K562 (cell line): ENCODE measurements at regions not wholly inside any gene's neighbourhood (a gene's known extent, or its start where the extent isn't known, plus 50 kb on each side); places are given as distances from the start of the nearest gene placed in this dataset.

Experiments used
- ATAC-seq: fragments of 200-7000 bp; cut with Tn5 transposase; 3 replicates; pipeline ENCODE4 v1.9.1; 2020; ENCODE audit warnings: moderate library complexity
- BruUV-seq: library from RNA; stranded (reverse); fragments of 400-500 nt; replicated peaks from 2 replicates; lab custom pipeline; 2021; lab: Mats Ljungman, UMichigan
- CTCF ChIA-PET: fragments of 300-600 bp; formaldehyde crosslinking; extraction: SDS; loops from one replicate; lab custom pipeline; 2021; ENCODE audit warnings: low intra/inter-chr PET ratio; lab: Yijun Ruan, JAX
- POLR2A ChIA-PET: fragments of 300-600, 350-650 bp; sonication (Branson Sonifier 250); formaldehyde crosslinking; extraction: SDS; loops from one replicate; lab custom pipeline; 2021; ENCODE audit warnings: antibody characterized with exemption, inconsistent platforms; lab: Yijun Ruan, JAX
- DNase-seq, 4 experiments: peaks; one replicate each; pipeline versions ENCODE4 v3.0.0 to v3.0.0-alpha.2; 2011 to 2018; ENCODE audit warnings: low spot score in 3 of 4, mixed read lengths in 3 of 4; ENCODE audit errors: extremely low read depth in 1 of 4
- FAIRE-seq: peaks from 2 replicates; lab custom pipeline; 2011; peaks lifted over from hg19 to GRCh38; lab: Jason Lieb, UNC
- H2AFZ ChIP-seq: 2 replicates; pipeline ENCODE4 v1.6.0; 2011; ENCODE audit warnings: low read depth, low read length, control low read depth, inconsistent platforms
- H3K27ac ChIP-seq: fragments of 200-600 bp; 3 replicates; pipeline ENCODE4 v1.8.0; 2011; ENCODE audit warnings: low read depth, mild to moderate bottlenecking, control low read depth, inconsistent platforms, low read length, moderate library complexity, mixed read lengths; ENCODE audit errors: extremely low read depth
- H3K27me3 ChIP-seq, 2 experiments: fragments of 300-600 bp in 1 of 2; 2 replicates in 1 of 2; 3 replicates in 1 of 2; pipeline versions ENCODE4 v1.6.0 to v1.8.0; 2011; ENCODE audit warnings: inconsistent platforms in 2 of 2, low read length in 2 of 2, mild to moderate bottlenecking in 1 of 2, mixed read lengths in 1 of 2, moderate library complexity in 1 of 2; ENCODE audit not compliant: control insufficient read depth in 2 of 2, insufficient read depth in 2 of 2
- H3K36me3 ChIP-seq: fragments of 300-600 bp; 3 replicates; pipeline ENCODE4 v1.8.0; 2011; ENCODE audit warnings: mild to moderate bottlenecking, low read length, inconsistent platforms; ENCODE audit not compliant: control insufficient read depth, insufficient read depth
- H3K4me1 ChIP-seq, 2 experiments: fragments of 200-600 bp in 1 of 2; replicated peaks in 1 of 2; 2 replicates in 1 of 2; 3 replicates in 1 of 2; pipeline versions ENCODE4 v1.5.1 to v1.8.0; 2011; ENCODE audit warnings: inconsistent platforms in 2 of 2, low read length in 2 of 2, mild to moderate bottlenecking in 1 of 2, mixed read lengths in 1 of 2, moderate library complexity in 1 of 2; ENCODE audit not compliant: control insufficient read depth in 2 of 2, insufficient read depth in 2 of 2
- H3K4me2 ChIP-seq: 2 replicates; pipeline ENCODE4 v1.6.1; 2011; ENCODE audit warnings: low read length, control low read depth, inconsistent platforms, mixed read lengths; ENCODE audit not compliant: insufficient read depth
- H3K4me3 ChIP-seq: fragments of 200-600 bp; sonication (generic), shearing (Covaris generic); 2 replicates; pipeline ENCODE4 v1.5.1; 2016; ENCODE audit warnings: control low read depth, inconsistent platforms
- H3K79me2 ChIP-seq: fragments of 200-600 bp; 3 replicates; pipeline ENCODE4 v1.8.0; 2011; ENCODE audit warnings: low read length, inconsistent platforms; ENCODE audit not compliant: control insufficient read depth, insufficient read depth
- H3K9ac ChIP-seq, 2 experiments: 2 replicates each; pipeline versions ENCODE4 v1.6.0 to v1.6.1; 2011; ENCODE audit warnings: low read depth in 2 of 2, low read length in 2 of 2, control low read depth in 1 of 2, inconsistent platforms in 1 of 2, mild to moderate bottlenecking in 1 of 2, mixed read lengths in 1 of 2; ENCODE audit not compliant: insufficient read depth in 1 of 2
- H3K9me1 ChIP-seq: one replicate; pipeline ENCODE4 v1.6.0; 2011; ENCODE audit warnings: inconsistent platforms, mild to moderate bottlenecking, low read length, moderate library complexity; ENCODE audit not compliant: control insufficient read depth, insufficient read depth
- H3K9me3 ChIP-seq: replicated peaks from 2 replicates; pipeline ENCODE4 v1.5.1; 2011; ENCODE audit warnings: low read depth, low read length, inconsistent platforms; ENCODE audit not compliant: control insufficient read depth, insufficient read depth
- H4K20me1 ChIP-seq: replicated peaks from 2 replicates; pipeline ENCODE4 v1.6.1; 2011; ENCODE audit warnings: low read length, inconsistent platforms, mixed read lengths; ENCODE audit not compliant: control insufficient read depth, insufficient read depth
- E2F6 ChIP-seq, 2 experiments: IDR thresholded peaks; 2 replicates each; pipeline ENCODE4 v1.6.1; 2011; ENCODE audit warnings: borderline replicate concordance in 1 of 2, control low read depth in 1 of 2, low read depth in 1 of 2, low read length in 1 of 2, mild to moderate bottlenecking in 1 of 2, mixed read lengths in 1 of 2, moderate library complexity in 1 of 2; ENCODE audit not compliant: insufficient read depth in 1 of 2, insufficient read length in 1 of 2, poor library complexity in 1 of 2, severe bottlenecking in 1 of 2; ENCODE audit errors: extremely low read depth in 1 of 2
- FOXO4 ChIP-seq: fragments of 450-650 bp; formaldehyde crosslinking; IDR thresholded peaks from 2 replicates; pipeline ENCODE4 v1.4.0; 2020; ENCODE audit warnings: mild to moderate bottlenecking, moderate library complexity
- POLR2G ChIP-seq: fragments of 200-400 bp; formaldehyde crosslinking; IDR thresholded peaks from 2 replicates; pipeline ENCODE4 v1.6.1; 2017; ENCODE audit warnings: low read depth, mild to moderate bottlenecking, antibody characterized with exemption, low read length, moderate library complexity
- SNIP1 ChIP-seq: fragments of 450-650 bp; IDR thresholded peaks from 2 replicates; pipeline ENCODE4 v1.7.1; 2017; ENCODE audit warnings: low read depth, mild to moderate bottlenecking
- WGBS: fragments of 100-300 bp; shearing (Covaris generic); methylation state at CpG from one replicate; pipeline ENCODE4 v1.1.6; 2016; ENCODE audit warnings: low coverage, mixed read lengths; ENCODE audit not compliant: insufficient coverage; ENCODE audit errors: missing lambda C conversion rate; 5-methylcytosine and 5-hydroxymethylcytosine counted together
- in situ Hi-C: fragments of 300-500 bp; cut with MboI; formaldehyde crosslinking; loops from 4 replicates; pipeline ENCODE4 v1.15.0; 2018; ENCODE audit warnings: inconsistent platforms, mixed read lengths
- intact Hi-C: fragments of 100-400 bp; cut with micrococcal nuclease; formaldehyde crosslinking; loops from 2 replicates; pipeline ENCODE4 v1.14.2; 2022

- H3K9ac ChIP-seq, result no peak overlapping the region
- H3K4me2 ChIP-seq, result no peak overlapping the region
- no peaks in the 10 kb centered on the region for H3K4me1 ChIP-seq
These were observed 119.8 kb upstream of the SLC34A2 start for GRCh38 chr4:25535701-25536473.

More at GRCh38 chr4:25535701-25536473, 119.8 kb upstream of the SLC34A2 start:
- ATAC-seq (no peak), DNase-seq (no peak), FAIRE-seq (no peak)
- CTCF ChIA-PET, result no interaction called here
- Histone ChIP-seq H2AFZ (no peak overlapping the region), H3K27ac (no peak overlapping the region), H3K36me3 (no peaks in the 10 kb centered on the region), H3K27me3 (peaks cover 4 to 17% of the 10 kb centered on the region in 2 experiments; a peak in 4 of 5 replicates), H3K4me3 (no peak overlapping the region), H4K20me1 (no peaks in the 10 kb centered on the region), H3K79me2 (no peaks in the 10 kb centered on the region), H3K9me1 (no peaks in the 10 kb centered on the region), H3K9me3 (no peaks in the 10 kb centered on the region)
- intact Hi-C loops, result no loop called here
- TF ChIP-seq FOXO4 (CRISPR knock-in tag), result no peak
- no peak for TF ChIP-seq POLR2G
- no peak for TF ChIP-seq E2F6 (IDR thresholded peaks at IDR 0.05; ENCODE audit: borderline replicate concordance in 1 of 2, extremely low read depth in 1 of 2, insufficient read depth in 1 of 2, insufficient read length in 1 of 2, low read depth in 1 of 2, low read length in 1 of 2, poor library complexity in 1 of 2, severe bottlenecking in 1 of 2)
- TF ChIP-seq SNIP1, result no peak
- no TSS peak for BruUV-seq
- in situ Hi-C loops, result no loop called here
- POLR2A ChIA-PET, result no interaction called here
- 4% methylated on average over 9 of the region's 10 CpGs for WGBS
